ENCODE measurements at regions not wholly inside any gene's neighbourhood (a gene's known extent, or its start where the extent isn't known, plus 50 kb on each side); places are given as distances from the start of the nearest gene placed in this dataset.

DNA sequence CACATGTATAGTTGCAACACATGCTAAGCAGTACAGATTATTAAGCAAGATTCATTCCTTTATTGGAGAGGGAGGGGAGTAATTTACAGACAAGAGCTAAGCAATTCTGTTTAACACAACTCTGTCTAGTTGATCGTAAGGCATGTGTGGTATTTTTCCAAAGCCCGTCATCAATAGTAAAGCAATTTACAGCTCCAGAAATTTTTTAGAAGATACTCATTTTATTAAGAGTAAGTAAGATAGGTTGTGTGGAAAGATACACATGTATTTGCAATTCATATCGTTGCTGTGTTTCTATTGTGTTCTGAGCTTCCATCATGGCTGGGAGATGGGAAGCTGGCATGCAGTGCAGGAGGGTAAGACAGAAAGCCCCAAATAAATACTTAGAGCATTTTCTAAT is 289.2 kb upstream of the TMEM161B start:
- Mint-ChIP-seq H3K9me3 (ENCODE audit: low read depth, unreplicated experiment) (no peaks in the 10 kb centered on the region), H3K36me3 (ENCODE audit: insufficient read depth, unreplicated experiment) (no peaks in the 10 kb centered on the region), H3K27ac (ENCODE audit: unreplicated experiment) (no peak overlapping the region), H3K4me1 (ENCODE audit: low read depth, unreplicated experiment) (peaks cover 5% of the 10 kb centered on the region), H3K27me3 (ENCODE audit: unreplicated experiment) (no peaks in the 10 kb centered on the region), H3K4me3 (ENCODE audit: low read depth, unreplicated experiment) (no peak overlapping the region)
- intact Hi-C loops (cut with micrococcal nuclease; ENCODE audit: unreplicated experiment), result no loop called here
- CTCF ChIA-PET, result no interaction called here
- DNase-seq, result no peak
- no peak for TF ChIP-seq CTCF (IDR thresholded peaks at IDR 0.05; ENCODE audit: unreplicated experiment)
- BruUV-seq (replicated peaks), result no TSS peak

DNA sequence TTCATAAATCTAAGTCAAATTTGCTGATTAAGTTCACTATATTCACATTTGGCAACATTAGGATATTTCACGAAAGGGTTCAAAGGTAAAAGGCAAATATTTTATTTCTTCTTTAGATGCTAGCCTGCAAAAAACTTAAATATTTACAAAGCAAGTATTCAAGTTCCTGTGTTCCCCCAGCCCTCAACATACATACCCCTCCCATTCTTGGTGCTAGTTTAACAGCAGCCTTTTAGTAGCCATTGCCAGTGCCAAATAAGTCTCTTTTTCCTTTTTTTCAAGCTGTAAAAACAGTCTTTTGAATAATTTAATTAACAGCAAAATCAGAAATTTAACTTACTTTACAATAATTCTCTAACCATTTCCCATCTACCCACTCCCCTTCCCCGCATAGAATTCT is 288.5 kb upstream of the TMEM161B start:
- Mint-ChIP-seq H3K4me1 (ENCODE audit: low read depth, unreplicated experiment) (peaks cover 2% of the 10 kb centered on the region), H3K36me3 (ENCODE audit: insufficient read depth, unreplicated experiment) (no peaks in the 10 kb centered on the region), H3K27ac (ENCODE audit: unreplicated experiment) (no peak overlapping the region), H3K27me3 (ENCODE audit: unreplicated experiment) (no peaks in the 10 kb centered on the region), H3K9me3 (ENCODE audit: low read depth, unreplicated experiment) (no peaks in the 10 kb centered on the region), H3K4me3 (ENCODE audit: low read depth, unreplicated experiment) (no peak overlapping the region)
- no peak for TF ChIP-seq CTCF (IDR thresholded peaks at IDR 0.05; ENCODE audit: unreplicated experiment)
- CTCF ChIA-PET, result no interaction called here
- BruUV-seq (replicated peaks), result no TSS peak
- DNase-seq, result no peak
- intact Hi-C loops (cut with micrococcal nuclease; ENCODE audit: unreplicated experiment), result no loop called here

DNA sequence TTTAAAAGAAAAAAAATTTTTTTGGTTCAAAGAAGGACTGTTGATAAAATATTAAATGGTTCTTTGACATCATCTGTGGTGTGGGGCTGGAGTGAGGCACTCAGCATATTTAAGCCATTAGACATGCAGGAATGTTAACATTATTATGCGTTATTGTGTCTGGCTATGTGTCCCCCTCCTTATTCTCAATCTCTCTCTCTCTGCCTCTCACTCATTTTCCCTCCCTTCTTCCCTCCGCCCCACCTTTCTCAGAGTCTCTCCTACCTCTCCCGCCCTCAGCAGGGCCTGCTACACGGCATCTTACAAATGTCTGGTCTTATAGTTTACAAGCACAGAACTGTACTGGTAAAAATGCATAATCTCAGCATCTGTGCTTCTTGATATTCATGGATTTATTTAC is 287.8 kb upstream of the TMEM161B start:
- Mint-ChIP-seq H3K4me1 (ENCODE audit: low read depth, unreplicated experiment) (peaks cover 9% of the 10 kb centered on the region), H3K36me3 (ENCODE audit: insufficient read depth, unreplicated experiment) (no peaks in the 10 kb centered on the region), H3K27ac (ENCODE audit: unreplicated experiment) (no peak overlapping the region), H3K4me3 (ENCODE audit: low read depth, unreplicated experiment) (no peak overlapping the region), H3K27me3 (ENCODE audit: unreplicated experiment) (no peaks in the 10 kb centered on the region), H3K9me3 (ENCODE audit: low read depth, unreplicated experiment) (no peaks in the 10 kb centered on the region)
- TF ChIP-seq CTCF (IDR thresholded peaks at IDR 0.05; ENCODE audit: unreplicated experiment), result no peak
- CTCF ChIA-PET, result no interaction called here
- no peak for DNase-seq
- intact Hi-C loops (cut with micrococcal nuclease; ENCODE audit: unreplicated experiment), result no loop called here
- BruUV-seq (replicated peaks), result no TSS peak

GRCh38 chr5:88555674-88556073 is 287.0 kb upstream of the TMEM161B start:
- no peaks in the 10 kb centered on the region for H3K36me3 Mint-ChIP-seq (ENCODE audit: insufficient read depth, unreplicated experiment)
- TF ChIP-seq CTCF (IDR thresholded peaks at IDR 0.05; ENCODE audit: unreplicated experiment), result no peak

More at GRCh38 chr5:88555674-88556073, 287.0 kb upstream of the TMEM161B start:
- no peak for DNase-seq
- BruUV-seq (replicated peaks), result no TSS peak
- H3K9me3 Mint-ChIP-seq (ENCODE audit: low read depth, unreplicated experiment), result no peaks in the 10 kb centered on the region
- intact Hi-C loops (cut with micrococcal nuclease; ENCODE audit: unreplicated experiment), result no loop called here
- CTCF ChIA-PET, result interaction anchor here (0.7 kb wide), 1 partner anchor 92 kb away, joined by 6 read pairs; no protein-coding TSS in a partner anchor
- peaks cover 10% of the 10 kb centered on the region for H3K4me1 Mint-ChIP-seq (ENCODE audit: low read depth, unreplicated experiment)
- H3K27me3 Mint-ChIP-seq (ENCODE audit: unreplicated experiment), result no peaks in the 10 kb centered on the region
- no peak overlapping the region for H3K27ac Mint-ChIP-seq (ENCODE audit: unreplicated experiment)
- H3K4me3 Mint-ChIP-seq (ENCODE audit: low read depth, unreplicated experiment), result no peak overlapping the region
